HT1080 (cell line): ENCODE measurements at regions not wholly inside any gene's neighbourhood (a gene's known extent, or its start where the extent isn't known, plus 50 kb on each side); places are given as distances from the start of the nearest gene placed in this dataset.

Experiments
- DNase-seq: peaks from one replicate; pipeline ENCODE4 v3.0.0-alpha.2; 2015; ENCODE audit warnings: low read depth

DNA sequence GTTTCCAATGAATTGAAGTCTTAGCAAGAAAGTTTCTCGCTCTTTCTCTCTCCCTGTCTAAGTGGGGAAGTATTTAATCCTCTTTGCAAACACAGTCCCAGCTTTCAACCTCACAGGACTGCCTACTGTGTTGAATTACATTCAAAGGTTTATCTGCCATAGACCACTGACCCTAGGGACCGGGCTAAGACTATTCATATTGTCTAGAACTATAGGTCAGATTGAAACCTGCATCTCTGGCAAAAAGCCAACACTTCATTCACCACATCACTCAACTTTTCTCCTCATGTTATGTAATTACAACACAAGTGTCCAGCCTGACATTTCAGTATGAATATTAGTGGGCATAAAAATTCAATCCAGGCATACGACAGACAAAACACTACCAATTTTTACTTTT, 314.7 kb upstream of the RSPO3 start:
- DNase-seq = no peak

DNA sequence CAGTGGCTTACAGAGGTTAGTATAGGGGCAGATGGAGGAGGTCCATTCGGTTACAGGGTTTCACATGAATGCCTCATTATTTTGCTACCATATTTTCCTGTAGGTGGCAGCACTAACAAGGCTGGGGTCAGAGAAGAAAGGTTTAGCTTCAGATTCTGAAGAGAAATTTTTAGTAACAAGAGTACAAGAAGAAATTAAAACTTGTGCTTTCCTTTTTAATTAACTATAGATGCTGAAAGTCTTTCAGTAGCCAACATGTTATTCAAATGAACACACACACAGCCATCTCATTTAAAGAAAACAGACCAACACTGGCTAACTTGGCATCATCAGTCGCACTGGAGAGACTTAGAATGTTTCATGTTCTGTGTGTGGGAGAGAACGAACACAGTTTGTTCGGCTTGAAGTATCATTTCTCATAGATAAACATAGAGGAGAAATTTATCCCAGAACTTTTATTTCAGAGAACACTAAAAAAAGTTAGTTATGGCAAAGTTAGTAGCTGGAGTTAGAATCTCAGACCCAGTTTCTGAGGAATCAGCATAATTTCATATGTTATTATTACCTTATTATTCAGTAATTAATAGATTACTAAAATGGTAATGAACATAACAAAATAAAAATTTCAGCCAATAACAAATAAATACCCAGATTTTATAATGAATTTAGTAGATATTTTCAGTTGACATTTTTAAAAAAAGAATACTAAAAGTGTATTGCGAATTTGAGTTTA, 314.0 kb upstream of the RSPO3 start:
- DNase-seq = peak; percentile 61

DNA sequence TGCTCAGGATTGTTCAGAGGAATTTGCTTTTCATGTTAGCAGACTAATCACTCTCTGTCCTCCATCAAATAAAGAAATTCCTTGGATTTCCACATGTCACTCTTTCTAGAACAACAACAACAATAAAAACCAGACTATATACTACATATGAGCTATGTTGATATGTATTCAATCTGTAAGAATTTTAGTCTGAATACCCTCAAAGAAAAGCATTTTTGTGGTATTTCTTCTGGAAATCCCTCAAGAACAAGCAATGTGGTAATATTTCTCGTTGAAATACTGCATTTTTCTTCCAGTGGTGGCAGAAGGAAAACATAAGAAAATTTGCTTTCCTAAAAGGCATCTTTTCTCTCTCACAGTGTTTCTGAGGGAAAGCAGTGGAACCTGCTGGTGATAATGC, 312.6 kb upstream of the RSPO3 start:
- no peak for DNase-seq

DNA sequence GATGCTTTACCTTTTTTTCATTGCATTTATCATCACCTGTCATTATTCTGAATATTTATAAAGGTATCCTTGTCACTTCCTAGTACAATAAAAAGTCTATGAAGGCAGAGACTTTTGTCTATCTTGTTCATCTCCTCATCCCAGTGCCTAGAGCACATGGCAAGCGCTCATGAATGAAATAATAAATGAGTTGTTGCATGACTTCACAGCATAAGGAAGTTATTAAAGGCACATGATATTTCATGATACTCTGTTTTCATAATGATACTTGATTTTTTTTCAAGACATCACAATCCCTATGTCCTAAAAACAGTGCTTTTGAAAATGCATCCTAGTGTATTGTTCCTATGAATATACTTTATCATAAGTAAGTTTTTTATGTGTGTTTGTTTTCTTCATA, 310.6 kb upstream of the RSPO3 start:
- DNase-seq = no peak

DNA sequence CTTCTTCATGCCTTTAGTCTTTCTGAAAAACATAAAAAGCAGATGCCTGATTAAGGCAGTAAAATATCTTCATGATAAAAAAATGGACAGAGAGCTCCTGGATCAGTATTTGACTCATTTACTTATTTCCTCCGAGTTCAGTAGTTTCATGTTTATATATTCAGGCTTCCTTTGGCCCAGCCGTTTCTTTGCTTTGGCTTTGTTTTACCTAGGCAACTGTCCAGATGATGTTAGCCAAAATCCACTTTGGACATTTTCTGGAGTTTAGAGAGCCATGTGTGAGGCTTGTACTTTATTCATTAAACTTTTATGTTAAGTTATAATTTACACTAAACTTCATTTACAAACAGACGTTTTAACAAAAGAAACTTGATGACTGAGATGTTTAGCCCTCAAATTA, 307.1 kb upstream of the RSPO3 start:
- DNase-seq = peak; percentile 25

DNA sequence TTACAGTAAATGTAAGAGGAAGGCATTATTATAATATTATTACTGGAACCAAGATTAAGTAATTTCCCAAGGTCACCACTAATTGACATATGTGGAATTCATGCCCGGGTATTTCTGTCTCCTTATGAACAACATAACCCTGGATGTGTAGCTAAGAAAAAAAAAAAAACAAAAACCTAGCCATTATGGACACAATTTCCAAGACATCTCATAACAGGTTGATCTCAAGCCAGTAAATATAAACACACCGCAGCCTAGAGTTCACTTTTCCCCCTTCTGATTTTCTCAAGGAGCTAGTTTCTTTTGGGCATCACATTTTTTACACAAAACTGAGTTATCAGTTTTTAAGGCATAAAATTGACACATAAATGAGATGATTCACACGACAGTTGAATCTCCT, 306.5 kb upstream of the RSPO3 start:
- no peak for DNase-seq

DNA sequence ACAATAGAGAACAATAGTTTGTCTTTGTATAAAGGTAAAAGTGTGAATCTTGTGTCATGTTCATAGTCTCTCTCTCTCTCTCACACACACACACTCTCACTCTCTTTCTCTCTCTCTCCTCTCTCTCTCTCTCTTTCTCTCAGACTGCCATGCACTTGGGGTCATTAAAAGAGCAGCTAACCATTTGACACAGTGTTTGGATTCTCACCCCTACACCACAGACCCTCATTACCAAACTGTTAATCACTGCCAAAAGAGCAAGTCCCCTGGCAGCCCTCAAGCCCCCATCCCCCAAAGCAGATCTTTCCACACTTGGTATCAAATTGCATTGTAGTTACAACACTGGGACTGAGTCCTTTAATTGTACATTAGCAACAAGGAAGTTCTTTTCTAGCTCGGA, 305.8 kb upstream of the RSPO3 start:
- DNase-seq = peak; percentile 7

DNA sequence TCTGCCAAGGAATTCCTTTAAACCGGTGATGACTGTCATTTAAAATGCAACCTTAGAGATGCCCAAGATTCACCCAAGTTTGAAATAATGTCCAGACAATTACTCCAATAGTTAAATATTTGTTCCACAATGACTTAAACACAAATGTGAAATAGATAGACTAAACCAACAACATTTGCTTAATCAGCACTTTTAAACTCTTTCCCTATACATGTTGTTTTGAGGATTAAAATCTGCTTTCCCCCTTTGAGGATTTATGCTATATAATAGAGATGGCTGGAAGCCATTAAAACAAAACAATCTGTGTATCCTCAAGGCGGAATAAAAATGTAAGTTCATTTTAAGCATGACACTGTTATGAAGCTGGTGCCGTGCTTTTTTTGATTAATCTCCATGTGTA, 297.8 kb upstream of the RSPO3 start:
- DNase-seq = no peak

DNA sequence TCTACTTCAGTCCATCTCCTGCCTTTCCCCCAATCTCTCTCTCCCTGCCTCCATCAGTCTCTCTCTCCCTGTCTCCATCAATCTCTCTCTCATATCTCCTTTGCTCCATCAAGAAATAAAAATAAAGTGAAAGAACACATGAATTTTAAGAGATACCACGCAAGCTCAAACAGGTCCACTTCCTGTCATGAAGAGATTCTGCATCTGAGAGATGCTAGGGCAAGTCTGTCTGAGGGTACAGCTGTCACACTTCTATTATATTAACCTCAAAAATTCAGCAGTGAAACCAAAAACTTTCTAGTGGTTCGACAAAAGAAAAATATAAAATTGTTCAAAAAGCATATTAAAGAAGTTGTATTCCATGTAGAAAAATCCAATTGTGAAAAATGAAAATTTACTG, 296.8 kb upstream of the RSPO3 start:
- no peak for DNase-seq

DNA sequence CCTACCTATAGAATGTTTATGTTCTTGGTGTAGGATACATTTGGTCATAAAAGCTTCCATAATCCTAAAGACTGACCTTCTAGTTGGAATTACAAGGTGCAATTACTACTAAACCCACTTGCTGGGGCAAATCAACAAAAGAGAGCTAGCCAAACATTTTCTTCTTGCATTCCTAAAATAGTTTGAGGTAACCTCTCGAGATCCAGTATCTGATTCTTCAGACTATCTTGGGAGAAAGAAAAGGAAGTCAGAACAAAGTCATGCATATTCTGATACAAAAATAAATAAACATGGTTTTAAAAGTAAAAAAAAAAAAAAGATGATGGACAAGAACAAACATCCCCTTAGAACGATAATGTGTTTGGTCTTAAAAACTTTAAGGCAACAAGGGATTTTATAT, 294.2 kb upstream of the RSPO3 start:
- DNase-seq = no peak

DNA sequence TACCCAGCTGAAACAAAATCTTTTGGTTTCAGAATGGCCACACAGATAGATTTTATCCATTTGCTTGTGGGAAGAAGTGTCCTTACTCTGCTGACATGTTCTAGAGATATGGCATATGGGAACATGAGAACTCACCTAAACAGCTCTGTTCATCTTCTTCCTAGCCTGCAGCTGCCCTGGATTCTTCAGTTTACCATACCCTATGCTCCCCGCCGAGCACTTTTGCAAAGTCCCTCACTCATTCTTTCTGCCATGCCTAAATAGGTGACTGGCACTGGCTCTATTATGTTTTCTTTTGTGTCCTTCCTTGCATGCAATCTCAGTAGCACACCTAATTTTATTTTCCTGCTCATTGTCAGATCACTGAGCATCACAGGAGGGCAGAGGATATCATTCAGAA, 293.7 kb upstream of the RSPO3 start:
- no peak for DNase-seq

DNA sequence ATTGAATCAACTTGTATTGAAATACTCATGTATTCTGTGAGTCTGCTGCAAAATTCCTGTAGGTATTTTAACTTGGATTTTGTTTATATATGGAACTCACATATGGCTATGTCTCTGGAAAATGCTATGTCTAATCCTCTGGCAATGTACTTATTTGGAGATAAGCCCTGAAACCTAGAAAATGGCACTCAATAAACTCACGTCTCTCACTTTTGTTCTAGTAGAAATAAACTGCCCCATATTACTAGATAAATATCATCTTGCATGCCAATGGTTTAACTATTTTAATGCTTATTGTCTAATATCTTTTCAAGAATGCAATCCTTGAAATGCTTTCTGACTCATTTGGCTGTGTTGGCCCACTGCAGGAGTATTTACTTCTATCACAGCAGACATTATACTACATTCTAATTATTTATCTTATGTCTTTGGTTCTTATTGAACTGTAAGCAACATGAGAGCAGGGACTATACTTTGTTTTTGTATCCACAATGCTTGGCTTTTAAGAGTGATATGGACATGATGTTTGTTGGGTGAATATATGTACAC, 292.2 kb upstream of the RSPO3 start:
- no peak for DNase-seq

DNA sequence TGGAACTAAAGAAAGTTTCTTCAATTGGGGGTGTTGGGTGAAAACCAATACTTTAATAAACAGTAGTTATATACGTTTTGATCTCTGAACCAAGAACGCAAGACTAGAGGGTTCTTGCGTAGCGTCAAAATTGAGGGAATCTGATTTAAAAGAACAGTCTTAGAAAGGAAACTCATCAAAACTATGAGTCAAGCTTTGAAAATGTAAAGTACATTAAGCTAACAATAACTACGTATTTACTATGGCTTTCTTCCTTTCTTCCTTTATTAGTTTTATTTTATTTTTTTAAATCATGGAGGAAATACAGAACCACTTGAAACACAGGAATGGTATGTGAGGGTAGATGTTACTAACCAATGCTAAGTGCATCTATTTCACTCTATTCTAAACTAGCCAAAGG, 287.0 kb upstream of the RSPO3 start:
- no peak for DNase-seq

DNA sequence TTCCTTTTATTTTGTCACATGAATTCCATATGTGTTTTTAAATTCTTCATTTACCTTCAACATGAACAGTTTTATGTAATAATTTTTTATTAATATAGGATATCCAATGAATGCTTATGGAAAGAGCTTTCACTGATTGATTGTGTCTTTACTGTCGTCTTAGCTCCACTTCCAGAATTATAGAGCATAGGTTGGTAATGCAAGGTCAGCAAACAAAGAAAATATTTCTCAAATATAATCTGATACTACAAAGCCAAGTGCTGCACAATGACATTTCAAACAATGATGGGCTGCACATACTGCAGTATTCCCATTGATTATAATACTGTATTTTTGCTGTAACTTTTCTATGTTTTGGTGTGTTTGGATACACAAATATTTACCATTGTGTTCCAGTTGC, 275.7 kb upstream of the RSPO3 start:
- DNase-seq = no peak

DNA sequence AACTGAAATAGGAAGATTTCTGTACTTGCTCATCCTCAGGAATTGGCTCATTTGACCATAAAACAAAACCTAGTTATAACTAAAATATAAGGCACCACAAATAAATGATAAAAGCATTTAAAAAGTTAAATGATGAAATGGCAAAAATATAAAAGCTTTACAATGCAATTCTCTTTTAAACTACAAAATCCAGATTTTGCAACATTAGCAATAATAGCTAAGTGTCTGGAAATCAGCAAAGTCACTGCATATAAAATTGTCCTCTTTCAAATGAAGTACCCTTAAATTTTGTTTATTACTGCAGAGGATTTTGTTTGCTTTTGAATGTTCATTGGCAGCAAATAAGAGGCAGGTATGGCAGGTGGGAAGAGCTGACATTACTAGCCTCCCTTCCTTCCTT, 270.4 kb upstream of the RSPO3 start:
- no peak for DNase-seq

DNA sequence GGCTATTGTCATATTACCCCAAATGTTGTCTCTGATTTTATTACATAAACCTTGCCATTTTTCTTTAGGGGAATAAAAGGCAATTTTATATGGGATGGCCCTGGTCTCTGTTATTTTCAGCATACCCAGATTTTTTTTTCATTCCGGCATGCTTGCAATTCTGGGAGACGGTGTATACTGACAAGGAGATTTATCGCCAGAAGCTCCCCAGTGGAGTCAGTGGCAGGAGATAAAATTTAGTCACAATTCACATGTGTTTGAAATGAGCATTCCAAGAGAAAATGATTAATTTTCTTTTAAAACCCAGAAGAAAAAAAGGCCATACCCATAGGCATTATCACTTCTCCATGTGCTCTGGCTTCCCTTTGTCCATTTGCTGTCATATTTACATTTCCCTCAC, 250.8 kb upstream of the RSPO3 start:
- DNase-seq = no peak

DNA sequence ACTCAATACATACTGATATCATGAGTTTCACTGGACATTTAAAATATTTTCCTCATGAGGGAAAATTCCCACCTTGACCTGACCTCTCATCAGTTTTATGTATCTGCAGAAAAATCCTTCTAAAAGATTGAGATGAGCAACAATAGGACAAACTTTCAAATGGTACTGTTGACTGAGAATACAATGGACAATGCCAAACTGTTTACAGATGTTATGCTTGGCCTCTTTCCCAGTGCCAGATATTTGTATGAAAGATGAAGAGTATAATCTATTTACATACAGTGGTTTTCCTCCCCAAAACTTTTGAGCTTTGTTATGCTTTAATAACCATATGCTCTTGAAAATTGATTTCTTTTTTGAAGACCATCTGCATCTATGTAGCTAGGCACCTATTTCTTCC, 245.1 kb upstream of the RSPO3 start:
- DNase-seq = no peak

DNA sequence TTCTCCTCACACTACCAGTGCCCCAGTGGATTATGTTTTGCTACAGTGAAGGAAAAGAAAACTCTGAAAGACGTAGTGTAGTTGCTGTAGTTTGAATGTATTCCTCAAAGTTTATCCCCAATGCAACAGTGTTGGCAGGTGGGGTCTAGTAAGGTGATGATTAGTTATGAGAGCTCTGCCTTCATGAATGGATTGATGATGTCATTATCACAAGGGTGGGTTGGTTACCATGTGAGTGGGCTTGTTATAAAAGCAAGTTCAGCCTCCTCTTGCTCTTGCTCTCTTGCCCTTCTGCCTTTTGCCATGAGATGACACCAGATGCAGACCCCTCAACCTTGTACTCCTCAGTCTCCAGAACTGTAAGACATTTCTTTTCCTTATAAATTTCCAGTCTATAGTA, 244.7 kb upstream of the RSPO3 start:
- DNase-seq = no peak

DNA sequence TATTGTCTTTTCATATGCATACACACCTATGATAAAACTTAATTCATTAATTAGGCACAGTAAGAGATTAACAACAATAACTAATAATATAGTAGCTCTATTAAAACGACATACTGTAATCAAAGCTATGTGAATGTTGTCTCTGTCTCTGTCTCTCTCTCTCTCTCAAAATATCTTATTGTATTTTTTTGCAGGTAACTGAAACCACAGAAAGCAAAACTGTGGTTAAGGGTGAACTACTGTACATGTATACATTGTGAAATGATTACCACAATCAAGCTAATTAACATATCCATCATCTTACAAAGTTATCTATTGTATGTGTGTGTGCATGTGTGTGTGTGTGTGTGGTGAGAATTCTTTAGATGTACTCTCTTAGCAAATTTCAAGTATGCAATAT, 242.0 kb upstream of the RSPO3 start:
- no peak for DNase-seq

DNA sequence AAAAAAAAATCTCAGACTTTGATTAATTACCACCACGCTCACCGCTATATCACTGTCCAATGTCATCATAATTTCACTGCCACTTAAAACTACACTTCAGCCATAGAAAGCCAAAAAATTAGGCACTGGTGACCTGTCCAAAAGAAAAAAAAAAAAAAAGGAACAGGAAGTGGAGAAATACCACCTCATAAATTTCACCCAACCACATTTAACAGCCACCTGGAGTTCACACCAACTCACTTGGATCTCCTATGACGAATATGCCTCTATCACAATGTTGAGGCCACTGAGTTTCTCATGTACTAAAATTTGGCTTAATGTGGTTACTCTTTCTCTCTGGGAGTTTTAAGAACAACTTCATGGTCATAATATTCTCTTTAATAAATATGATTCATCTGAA, 237.5 kb upstream of the RSPO3 start:
- DNase-seq = peak; percentile 26

DNA sequence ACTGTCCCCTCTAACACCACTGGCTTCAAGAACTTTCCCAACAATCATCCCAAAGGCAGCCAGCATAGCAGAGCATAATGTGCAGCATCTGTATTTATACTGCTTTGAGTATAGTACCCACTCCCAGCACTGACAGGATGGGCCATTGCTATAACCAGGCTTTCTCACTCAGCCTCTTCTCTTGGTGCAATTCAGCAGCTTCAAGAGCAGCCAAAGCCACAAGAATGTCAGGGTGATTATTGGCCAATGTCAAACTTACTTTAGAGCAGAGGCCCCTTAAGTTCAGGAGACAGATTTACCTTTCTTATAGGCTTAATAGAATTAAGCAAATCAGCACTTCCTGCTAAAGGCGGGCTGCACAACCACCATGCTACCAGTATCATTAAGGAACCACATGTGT, 232.4 kb upstream of the RSPO3 start:
- DNase-seq = no peak

DNA sequence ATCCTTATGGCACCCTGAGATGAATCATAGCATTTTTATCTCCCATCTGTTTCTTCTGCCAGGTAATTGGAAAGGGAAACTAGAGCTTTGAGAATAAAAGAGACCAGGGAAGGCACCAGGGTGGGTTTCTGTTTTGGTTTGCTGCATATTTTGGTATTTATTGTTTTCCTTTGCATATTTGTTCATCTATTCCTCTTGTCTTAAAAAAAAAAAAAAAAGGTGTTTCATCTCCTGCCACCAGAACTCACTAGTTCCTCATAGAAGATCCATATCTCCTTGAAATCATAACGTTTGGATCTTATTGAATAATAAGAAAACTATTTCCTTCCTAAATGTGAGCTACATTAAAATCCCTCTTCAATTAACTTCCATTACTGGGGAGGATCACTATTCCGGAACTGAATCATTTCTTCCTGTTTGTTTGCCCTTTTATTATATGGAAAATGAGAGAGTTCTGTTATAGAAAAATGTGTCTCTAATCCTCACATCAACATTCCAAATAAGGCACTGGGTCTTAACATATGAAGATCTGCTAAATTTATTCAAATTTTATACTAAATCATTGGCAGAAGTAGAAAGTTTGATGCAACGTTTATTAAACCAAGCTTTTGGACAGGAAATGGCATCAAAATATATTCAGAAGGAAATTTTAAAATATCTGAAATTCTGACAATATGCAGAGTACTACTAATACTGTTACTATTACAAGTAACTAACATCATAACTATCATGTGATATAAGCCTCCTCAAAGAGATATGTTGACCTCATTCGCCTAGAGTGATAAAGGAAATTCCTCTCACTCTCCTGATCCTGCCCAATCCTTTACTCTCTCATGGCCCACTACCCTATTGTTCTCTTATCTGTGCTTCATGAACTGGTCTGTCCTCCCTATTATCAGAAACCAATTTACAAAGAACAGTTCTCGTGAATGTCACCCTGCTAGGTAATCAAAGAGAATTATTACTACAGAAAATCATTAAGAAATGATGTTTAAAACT, 229.4 kb upstream of the RSPO3 start:
- no peak for DNase-seq

DNA sequence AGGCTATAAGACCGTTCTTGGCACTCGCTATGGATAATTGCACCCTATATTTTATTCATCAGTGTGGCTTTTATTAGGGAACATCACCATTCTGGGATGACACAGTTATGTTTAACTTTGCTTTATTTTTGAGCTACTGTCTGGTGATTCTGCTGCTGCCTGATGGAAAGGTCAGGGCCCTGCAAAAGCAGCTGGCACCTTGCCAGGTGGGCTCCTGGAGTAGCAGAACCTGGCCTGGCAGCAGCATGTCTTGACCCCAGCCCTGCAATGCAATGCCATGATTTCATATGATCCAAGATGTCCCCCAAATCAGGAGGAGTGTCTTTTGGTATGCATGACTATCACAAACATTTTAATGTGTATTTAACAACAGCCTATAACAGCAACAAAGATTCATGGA, 228.4 kb upstream of the RSPO3 start:
- DNase-seq = no peak
